ENCODE measurements at regions not wholly inside any gene's neighbourhood (a gene's known extent, or its start where the extent isn't known, plus 50 kb on each side); places are given as distances from the start of the nearest gene placed in this dataset.

- Histone ChIP-seq H3K4me1 (ENCODE audit: control insufficient read depth in 2 of 2, insufficient read depth in 2 of 2, low read length in 1 of 2) (no peaks in the 10 kb centered on the region), H3K4me3 (ENCODE audit: low read depth in 1 of 2, low read length in 2 of 2) (no peak overlapping the region), H3K27me3 (ENCODE audit: control insufficient read depth in 1 of 2, insufficient read depth in 2 of 2, low read length in 2 of 2) (no peaks in the 10 kb centered on the region), H3K36me3 (ENCODE audit: control insufficient read depth in 2 of 2, insufficient read depth in 2 of 2, low read length in 1 of 2) (no peaks in the 10 kb centered on the region), H3K27ac (ENCODE audit: low read depth in 2 of 2, low read length in 1 of 2) (no peak overlapping the region), H3K9me3 (ENCODE audit: control insufficient read depth in 2 of 2, insufficient read depth in 1 of 2, low read depth in 1 of 2, low read length in 1 of 2) (no peaks in the 10 kb centered on the region)
- 89 to 97% methylated on average over 1 of the region's 1 CpG for WGBS, 2 donors
Measured at GRCh38 chr11:127618721-127619120, 618.2 kb upstream of the KIRREL3 start.

GRCh38 chr11:127616158-127616557 is 615.6 kb upstream of the KIRREL3 start:
- no peaks in the 10 kb centered on the region for H3K9me3 ChIP-seq (ENCODE audit: control insufficient read depth in 2 of 2, insufficient read depth in 1 of 2, low read depth in 1 of 2, low read length in 1 of 2)
- no peaks in the 10 kb centered on the region for H3K36me3 ChIP-seq (ENCODE audit: control insufficient read depth in 2 of 2, insufficient read depth in 2 of 2, low read length in 1 of 2)
- no peaks in the 10 kb centered on the region for H3K4me1 ChIP-seq (ENCODE audit: control insufficient read depth in 2 of 2, insufficient read depth in 2 of 2, low read length in 1 of 2)
- H3K27me3 ChIP-seq (ENCODE audit: control insufficient read depth in 1 of 2, insufficient read depth in 2 of 2, low read length in 2 of 2), result no peaks in the 10 kb centered on the region
- WGBS, 2 donors, result 79 to 80% methylated on average over 8 of the region's 8 CpGs
- H3K27ac ChIP-seq (ENCODE audit: low read depth in 2 of 2, low read length in 1 of 2), result no peak overlapping the region
- no peak overlapping the region for H3K4me3 ChIP-seq (ENCODE audit: low read depth in 1 of 2, low read length in 2 of 2)

- H3K36me3 ChIP-seq (ENCODE audit: control insufficient read depth in 2 of 2, insufficient read depth in 2 of 2, low read length in 1 of 2), result no peaks in the 10 kb centered on the region
- H3K27ac ChIP-seq (ENCODE audit: low read depth in 2 of 2, low read length in 1 of 2), result no peak overlapping the region
- H3K4me1 ChIP-seq (ENCODE audit: control insufficient read depth in 2 of 2, insufficient read depth in 2 of 2, low read length in 1 of 2), result no peaks in the 10 kb centered on the region
- no peaks in the 10 kb centered on the region for H3K27me3 ChIP-seq (ENCODE audit: control insufficient read depth in 1 of 2, insufficient read depth in 2 of 2, low read length in 2 of 2)
- H3K9me3 ChIP-seq (ENCODE audit: control insufficient read depth in 2 of 2, insufficient read depth in 1 of 2, low read depth in 1 of 2, low read length in 1 of 2), result no peaks in the 10 kb centered on the region
- 67 to 70% methylated on average over 2 of the region's 2 CpGs for WGBS, 2 donors
- no peak overlapping the region for H3K4me3 ChIP-seq (ENCODE audit: low read depth in 1 of 2, low read length in 2 of 2)
Measured at GRCh38 chr11:127612607-127613006, 612.0 kb upstream of the KIRREL3 start.

GRCh38 chr11:127609025-127609773 is 608.6 kb upstream of the KIRREL3 start:
- 80 to 88% methylated on average over 4 of the region's 4 CpGs for WGBS, 2 donors
- H3K27ac ChIP-seq (ENCODE audit: low read depth in 2 of 2, low read length in 1 of 2), result no peak overlapping the region
- no peak overlapping the region for H3K4me3 ChIP-seq (ENCODE audit: low read depth in 1 of 2, low read length in 2 of 2)
- peaks cover 0 to 3% of the 10 kb centered on the region in 2 donors for H3K9me3 ChIP-seq (ENCODE audit: control insufficient read depth in 2 of 2, insufficient read depth in 1 of 2, low read depth in 1 of 2, low read length in 1 of 2)
- no peaks in the 10 kb centered on the region for H3K36me3 ChIP-seq (ENCODE audit: control insufficient read depth in 2 of 2, insufficient read depth in 2 of 2, low read length in 1 of 2)
- H3K4me1 ChIP-seq (ENCODE audit: control insufficient read depth in 2 of 2, insufficient read depth in 2 of 2, low read length in 1 of 2), result no peaks in the 10 kb centered on the region
- H3K27me3 ChIP-seq (ENCODE audit: control insufficient read depth in 1 of 2, insufficient read depth in 2 of 2, low read length in 2 of 2), result no peaks in the 10 kb centered on the region

- 67 to 78% methylated on average over 9 of the region's 9 CpGs for WGBS, 2 donors
- Histone ChIP-seq H3K36me3 (ENCODE audit: control insufficient read depth in 2 of 2, insufficient read depth in 2 of 2, low read length in 1 of 2) (no peaks in the 10 kb centered on the region), H3K4me3 (ENCODE audit: low read depth in 1 of 2, low read length in 2 of 2) (no peak overlapping the region), H3K9me3 (ENCODE audit: control insufficient read depth in 2 of 2, insufficient read depth in 1 of 2, low read depth in 1 of 2, low read length in 1 of 2) (peaks cover 0 to 3% of the 10 kb centered on the region in 2 donors), H3K27ac (ENCODE audit: low read depth in 2 of 2, low read length in 1 of 2) (no peak overlapping the region), H3K27me3 (ENCODE audit: control insufficient read depth in 1 of 2, insufficient read depth in 2 of 2, low read length in 2 of 2) (no peaks in the 10 kb centered on the region), H3K4me1 (ENCODE audit: control insufficient read depth in 2 of 2, insufficient read depth in 2 of 2, low read length in 1 of 2) (no peaks in the 10 kb centered on the region)
Measured at GRCh38 chr11:127607487-127608085, 607.0 kb upstream of the KIRREL3 start.

- Histone ChIP-seq H3K36me3 (ENCODE audit: control insufficient read depth in 2 of 2, insufficient read depth in 2 of 2, low read length in 1 of 2) (no peaks in the 10 kb centered on the region), H3K9me3 (ENCODE audit: control insufficient read depth in 2 of 2, insufficient read depth in 1 of 2, low read depth in 1 of 2, low read length in 1 of 2) (peaks cover 0 to 3% of the 10 kb centered on the region in 2 donors)
Measured at GRCh38 chr11:127601578-127601977, 601.0 kb upstream of the KIRREL3 start.

GRCh38 chr11:127600674-127601073 is 600.1 kb upstream of the KIRREL3 start:
- Histone ChIP-seq H3K36me3 (ENCODE audit: control insufficient read depth in 2 of 2, insufficient read depth in 2 of 2, low read length in 1 of 2) (no peaks in the 10 kb centered on the region), H3K27me3 (ENCODE audit: control insufficient read depth in 1 of 2, insufficient read depth in 2 of 2, low read length in 2 of 2) (no peaks in the 10 kb centered on the region), H3K4me3 (ENCODE audit: low read depth in 1 of 2, low read length in 2 of 2) (no peak overlapping the region), H3K27ac (ENCODE audit: low read depth in 2 of 2, low read length in 1 of 2) (no peak overlapping the region), H3K9me3 (ENCODE audit: control insufficient read depth in 2 of 2, insufficient read depth in 1 of 2, low read depth in 1 of 2, low read length in 1 of 2) (peaks cover 0 to 3% of the 10 kb centered on the region in 2 donors), H3K4me1 (ENCODE audit: control insufficient read depth in 2 of 2, insufficient read depth in 2 of 2, low read length in 1 of 2) (no peaks in the 10 kb centered on the region)
- 53 to 60% methylated on average over 2 of the region's 2 CpGs for WGBS, 2 donors

More at GRCh38 chr11:127601578-127601977, 601.0 kb upstream of the KIRREL3 start:
- WGBS, 2 donors, result 62 to 70% methylated on average over 3 of the region's 3 CpGs
- H3K4me3 ChIP-seq (ENCODE audit: low read depth in 1 of 2, low read length in 2 of 2), result no peak overlapping the region
- no peaks in the 10 kb centered on the region for H3K4me1 ChIP-seq (ENCODE audit: control insufficient read depth in 2 of 2, insufficient read depth in 2 of 2, low read length in 1 of 2)
- H3K27ac ChIP-seq (ENCODE audit: low read depth in 2 of 2, low read length in 1 of 2), result no peak overlapping the region
- H3K27me3 ChIP-seq (ENCODE audit: control insufficient read depth in 1 of 2, insufficient read depth in 2 of 2, low read length in 2 of 2), result no peaks in the 10 kb centered on the region

GRCh38 chr11:127598476-127598875 is 597.9 kb upstream of the KIRREL3 start:
- Histone ChIP-seq H3K4me3 (ENCODE audit: low read depth in 1 of 2, low read length in 2 of 2) (no peak overlapping the region), H3K27me3 (ENCODE audit: control insufficient read depth in 1 of 2, insufficient read depth in 2 of 2, low read length in 2 of 2) (no peaks in the 10 kb centered on the region), H3K27ac (ENCODE audit: low read depth in 2 of 2, low read length in 1 of 2) (no peak overlapping the region), H3K9me3 (ENCODE audit: control insufficient read depth in 2 of 2, insufficient read depth in 1 of 2, low read depth in 1 of 2, low read length in 1 of 2) (no peaks in the 10 kb centered on the region), H3K36me3 (ENCODE audit: control insufficient read depth in 2 of 2, insufficient read depth in 2 of 2, low read length in 1 of 2) (no peaks in the 10 kb centered on the region), H3K4me1 (ENCODE audit: control insufficient read depth in 2 of 2, insufficient read depth in 2 of 2, low read length in 1 of 2) (no peaks in the 10 kb centered on the region)
- 78 to 80% methylated on average over 3 of the region's 3 CpGs for WGBS, 2 donors

GRCh38 chr11:127596433-127596832 is 595.9 kb upstream of the KIRREL3 start:
- Histone ChIP-seq H3K27me3 (ENCODE audit: control insufficient read depth in 1 of 2, insufficient read depth in 2 of 2, low read length in 2 of 2) (no peaks in the 10 kb centered on the region), H3K36me3 (ENCODE audit: control insufficient read depth in 2 of 2, insufficient read depth in 2 of 2, low read length in 1 of 2) (no peaks in the 10 kb centered on the region), H3K27ac (ENCODE audit: low read depth in 2 of 2, low read length in 1 of 2) (no peak overlapping the region), H3K9me3 (ENCODE audit: control insufficient read depth in 2 of 2, insufficient read depth in 1 of 2, low read depth in 1 of 2, low read length in 1 of 2) (no peaks in the 10 kb centered on the region), H3K4me1 (ENCODE audit: control insufficient read depth in 2 of 2, insufficient read depth in 2 of 2, low read length in 1 of 2) (no peaks in the 10 kb centered on the region), H3K4me3 (ENCODE audit: low read depth in 1 of 2, low read length in 2 of 2) (no peak overlapping the region)
- WGBS, 2 donors, result 60 to 63% methylated on average over 3 of the region's 3 CpGs

GRCh38 chr11:127592371-127592770 is 591.8 kb upstream of the KIRREL3 start:
- no peak overlapping the region for H3K4me3 ChIP-seq (ENCODE audit: low read depth in 1 of 2, low read length in 2 of 2)
- WGBS, 2 donors, result 35 to 53% methylated on average over 1 of the region's 1 CpG
- no peaks in the 10 kb centered on the region for H3K4me1 ChIP-seq (ENCODE audit: control insufficient read depth in 2 of 2, insufficient read depth in 2 of 2, low read length in 1 of 2)
- H3K9me3 ChIP-seq (ENCODE audit: control insufficient read depth in 2 of 2, insufficient read depth in 1 of 2, low read depth in 1 of 2, low read length in 1 of 2), result no peaks in the 10 kb centered on the region
- no peak overlapping the region for H3K27ac ChIP-seq (ENCODE audit: low read depth in 2 of 2, low read length in 1 of 2)
- no peaks in the 10 kb centered on the region for H3K27me3 ChIP-seq (ENCODE audit: control insufficient read depth in 1 of 2, insufficient read depth in 2 of 2, low read length in 2 of 2)
- H3K36me3 ChIP-seq (ENCODE audit: control insufficient read depth in 2 of 2, insufficient read depth in 2 of 2, low read length in 1 of 2), result no peaks in the 10 kb centered on the region

Measured in esophagus (tissue), 2 donors.